ENCODE measurements at regions not wholly inside any gene's neighbourhood (a gene's known extent, or its start where the extent isn't known, plus 50 kb on each side); places are given as distances from the start of the nearest gene placed in this dataset.

- no peak for FAIRE-seq
- no peak for DNase-seq (ENCODE audit: low read depth in 1 of 2, low spot score in 1 of 2)
- POLR2A ChIA-PET: no interaction called here
These were observed 135.1 kb downstream of the SPATA19 start for GRCh38 chr11:133710241-133710640.

GRCh38 chr11:133708547-133709051 is 136.7 kb downstream of the SPATA19 start:
- ChIA-PET POLR2A (no interaction called here), CTCF (no interaction called here)
- WGBS (ENCODE audit: missing lambda C conversion rate): 1% methylated on average over 5 of the region's 5 CpGs
- H3K4me2 ChIP-seq: no peak overlapping the region
- TF ChIP-seq POLR2AphosphoS2 (conservative IDR thresholded peaks at IDR 0.05; ENCODE audit: low read length): no peak
- no peak for TF ChIP-seq EP300 (IDR thresholded peaks at IDR 0.05)
- TF ChIP-seq ZFP36 (IDR thresholded peaks at IDR 0.05; ENCODE audit: borderline replicate concordance, partially characterized antibody): no peak
- TF ChIP-seq ZNF302 (CRISPR knock-in tag; IDR thresholded peaks at IDR 0.05): no peak
- no peak for TF ChIP-seq NPAS2 (CRISPR knock-in tag; IDR thresholded peaks at IDR 0.05; ENCODE audit: borderline replicate concordance)
- no peak for TF ChIP-seq BCL3 (IDR thresholded peaks at IDR 0.05)
- no peak for TF ChIP-seq JUN (IDR thresholded peaks at IDR 0.05)
- no peak for TF ChIP-seq CTCF (IDR thresholded peaks at IDR 0.05)
- H3K9me3 ChIP-seq: no peaks in the 10 kb centered on the region
- H3K4me1 ChIP-seq: no peaks in the 10 kb centered on the region
- DNase-seq (ENCODE audit: low read depth in 1 of 2, low spot score in 1 of 2): no peak
- no peak overlapping the region for H3K27ac ChIP-seq
- ATAC-seq: no peak
- no peak for FAIRE-seq
- no peak overlapping the region for H3K4me3 ChIP-seq

More at GRCh38 chr11:133710241-133710640, 135.1 kb downstream of the SPATA19 start:
- no peak for ATAC-seq
- H3K4me3 ChIP-seq: no peak overlapping the region
- WGBS (ENCODE audit: missing lambda C conversion rate): 42% methylated on average over 3 of the region's 3 CpGs
- H3K4me2 ChIP-seq: no peak overlapping the region
- no peaks in the 10 kb centered on the region for H3K4me1 ChIP-seq
- CTCF ChIA-PET: no interaction called here
- H3K27ac ChIP-seq: no peak overlapping the region
- TF ChIP-seq NFE2L2 (conservative IDR thresholded peaks at IDR 0.05; ENCODE audit: low read length): no peak
- no peak for TF ChIP-seq KDM5A (IDR thresholded peaks at IDR 0.05)
- no peak for TF ChIP-seq JUN (IDR thresholded peaks at IDR 0.05)
- H3K9me3 ChIP-seq: no peaks in the 10 kb centered on the region

- DNase-seq (ENCODE audit: low read depth in 1 of 2, low spot score in 1 of 2) (no peak), FAIRE-seq (no peak), ATAC-seq (no peak)
- TF ChIP-seq EHMT2 (IDR thresholded peaks at IDR 0.05; ENCODE audit: low read depth) (no peak), HOXB13 (CRISPR knock-in tag; IDR thresholded peaks at IDR 0.05; ENCODE audit: low read depth) (no peak)
- H3K4me2 ChIP-seq: no peak overlapping the region
- H3K9me3 ChIP-seq: no peaks in the 10 kb centered on the region
- no peak overlapping the region for H3K4me3 ChIP-seq
- no peaks in the 10 kb centered on the region for H3K4me1 ChIP-seq
- no peak overlapping the region for H3K27ac ChIP-seq
- CTCF ChIA-PET: no interaction called here
- POLR2A ChIA-PET: no interaction called here
These were observed 138.2 kb downstream of the SPATA19 start for GRCh38 chr11:133706925-133707794.

GRCh38 chr11:133705873-133706272 is 139.4 kb downstream of the SPATA19 start:
- no peaks in the 10 kb centered on the region for H3K9me3 ChIP-seq
- H3K4me3 ChIP-seq: no peak overlapping the region
- ChIA-PET CTCF (interaction anchor here (0.6 kb wide), 1 partner anchor 568 kb away, joined by 6 read pairs; no protein-coding TSS in a partner anchor), POLR2A (no interaction called here)
- no peak overlapping the region for H3K4me2 ChIP-seq
- no peaks in the 10 kb centered on the region for H3K4me1 ChIP-seq
- FAIRE-seq (no peak), ATAC-seq (no peak), DNase-seq (ENCODE audit: low read depth in 1 of 2, low spot score in 1 of 2) (no peak)
- no peak overlapping the region for H3K27ac ChIP-seq
- no peak for TF ChIP-seq HES2 (IDR thresholded peaks at IDR 0.05)
- TF ChIP-seq MYC (IDR thresholded peaks at IDR 0.05; ENCODE audit: borderline replicate concordance, low read length): no peak
- TF ChIP-seq POLR2AphosphoS2 (conservative IDR thresholded peaks at IDR 0.05; ENCODE audit: low read length): no peak
- no peak for TF ChIP-seq HEYL (CRISPR knock-in tag; IDR thresholded peaks at IDR 0.05)
- TF ChIP-seq USF2 (IDR thresholded peaks at IDR 0.05): no peak
- TF ChIP-seq SREBF2 (IDR thresholded peaks at IDR 0.05): no peak
- 0% methylated on average over 2 of the region's 3 CpGs for WGBS (ENCODE audit: missing lambda C conversion rate)

All from A549 (cell line).